Head of caudate nucleus (tissue), 42 donors: ENCODE measurements at regions not wholly inside any gene's neighbourhood (a gene's known extent, or its start where the extent isn't known, plus 50 kb on each side); places are given as distances from the start of the nearest gene placed in this dataset.

Source experiments
- DNase-seq, 42 donors: peaks; one replicate each; pipeline versions ENCODE4 v3.0.0 to v3.0.0-alpha.2; 2020 to 2021; ENCODE audit warnings: mixed read lengths in 7 of 42
- intact Hi-C: fragments of 100-400 bp; cut with DNase I; formaldehyde crosslinking; loops from one replicate; pipeline ENCODE4 v1.15.0; 2022

GRCh38 chr12:132398386-132398991 is 69.1 kb upstream of the GALNT9 start:
- intact Hi-C loops = no loop called here
- peak in 2 of 42 donors; percentile 3 to 13 for DNase-seq

GRCh38 chr12:132397934-132398385 is 68.6 kb upstream of the GALNT9 start:
- intact Hi-C loops = no loop called here
- peak in 2 of 42 donors; percentile 1 to 10 for DNase-seq

DNA sequence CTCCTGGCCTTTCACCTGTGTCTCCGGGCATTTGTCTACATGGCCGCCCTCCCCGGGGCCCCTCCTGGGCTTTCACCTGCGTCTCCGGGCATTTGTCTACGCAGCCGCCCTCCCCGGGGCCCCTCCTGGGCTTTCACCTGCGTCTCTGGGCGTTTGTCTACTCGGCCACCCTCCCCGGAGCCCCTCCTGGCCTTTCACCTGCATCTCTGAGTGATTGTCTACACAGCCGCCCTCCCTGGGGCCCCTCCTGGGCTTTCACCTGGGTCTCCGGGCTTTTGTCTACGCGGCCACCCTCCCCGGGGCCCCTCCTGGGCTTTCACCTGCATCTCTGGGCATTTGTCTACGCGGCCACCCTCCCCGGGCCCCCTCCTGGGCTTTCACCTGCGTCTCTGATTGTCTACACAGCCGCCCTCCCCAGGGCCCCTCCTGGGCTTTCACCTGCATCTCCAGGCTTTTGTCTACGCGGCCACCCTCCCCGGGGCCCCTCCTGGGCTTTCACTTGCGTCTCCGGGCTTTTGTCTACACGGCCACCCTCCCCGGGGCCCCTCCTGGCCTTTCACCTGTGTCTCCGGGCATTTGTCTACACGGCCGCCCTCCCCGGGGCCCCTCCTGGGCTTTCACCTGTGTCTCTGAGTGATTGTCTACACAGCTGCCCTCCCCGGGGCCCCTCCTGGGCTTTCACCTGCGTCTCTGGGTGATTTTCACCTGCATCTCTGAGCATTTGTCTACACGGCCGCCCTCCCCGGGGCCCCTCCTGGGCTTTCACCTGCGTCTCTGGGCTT is 68.0 kb upstream of the GALNT9 start:
- intact Hi-C loops = no loop called here
- DNase-seq = peak in 1 of 42 donors; percentile 21

GRCh38 chr12:132396657-132397056 is 67.3 kb upstream of the GALNT9 start:
- DNase-seq = no peak
- intact Hi-C loops = no loop called here

- intact Hi-C loops = no loop called here
- DNase-seq = peak in 1 of 42 donors; percentile 24
Observed at GRCh38 chr12:132395908-132396305, 66.5 kb upstream of the GALNT9 start.

- intact Hi-C loops = no loop called here
- DNase-seq = peak in 3 of 42 donors; percentile 6 to 23 (median 20)
Observed at GRCh38 chr12:132395192-132395907, 66.0 kb upstream of the GALNT9 start.

- intact Hi-C loops = no loop called here
- DNase-seq = peak in 3 of 42 donors; percentile 3 to 25 (median 4)
Observed at GRCh38 chr12:132393991-132394949, 64.9 kb upstream of the GALNT9 start.

DNA sequence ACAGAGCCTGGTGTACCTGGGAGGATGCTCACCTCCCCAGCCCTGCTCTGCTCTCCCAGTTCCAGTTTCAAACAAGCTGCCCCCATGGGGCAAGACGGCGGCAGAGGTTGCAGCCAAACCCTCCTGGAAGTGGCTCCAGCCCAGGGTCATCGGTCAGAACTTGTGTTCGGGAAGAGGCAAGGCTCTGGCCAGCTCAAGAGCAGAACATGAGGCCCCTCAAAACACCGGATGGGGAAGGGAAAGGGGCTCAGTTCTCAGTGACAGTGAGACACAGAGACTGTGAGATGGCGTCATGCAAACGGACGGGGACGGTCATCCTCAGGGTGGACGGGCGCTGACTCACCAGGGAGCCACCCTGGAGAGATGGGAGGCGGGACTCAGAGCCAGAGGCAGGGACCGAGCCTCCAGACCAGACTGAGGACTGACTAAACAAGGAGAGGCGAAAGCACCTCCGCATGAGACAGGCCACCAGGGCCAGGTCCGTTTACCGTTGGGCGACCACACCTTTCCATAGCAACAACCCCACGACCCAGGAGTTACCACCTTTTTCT is 63.9 kb upstream of the GALNT9 start:
- intact Hi-C loops = no loop called here
- peak in 3 of 42 donors; percentile 1 to 24 (median 3) for DNase-seq

- DNase-seq = peak in 1 of 42 donors; percentile 4
- intact Hi-C loops = no loop called here
Observed at GRCh38 chr12:132392389-132393244, 63.2 kb upstream of the GALNT9 start.

- DNase-seq = peak in 2 of 42 donors; percentile 2 to 13
- intact Hi-C loops = no loop called here
Observed at GRCh38 chr12:132391326-132392041, 62.1 kb upstream of the GALNT9 start.

GRCh38 chr12:132390287-132391076 is 61.1 kb upstream of the GALNT9 start:
- peak in 4 of 42 donors; percentile 2 to 26 (median 6) for DNase-seq
- intact Hi-C loops = no loop called here

GRCh38 chr12:132389526-132390286 is 60.3 kb upstream of the GALNT9 start:
- DNase-seq = peak in 3 of 42 donors; percentile 1 to 18 (median 7)
- intact Hi-C loops = no loop called here

GRCh38 chr12:132389026-132389425 is 59.6 kb upstream of the GALNT9 start:
- peak in 2 of 42 donors; percentile 3 to 12 for DNase-seq
- intact Hi-C loops = no loop called here

GRCh38 chr12:132388379-132389015 is 59.1 kb upstream of the GALNT9 start:
- intact Hi-C loops = no loop called here
- DNase-seq = peak in 3 of 42 donors; percentile 0 to 20 (median 10)
